PC-3 (cell line): ENCODE measurements at regions not wholly inside any gene's neighbourhood (a gene's known extent, or its start where the extent isn't known, plus 50 kb on each side); places are given as distances from the start of the nearest gene placed in this dataset.

Experiments
- ATAC-seq: fragments of 200-7000 bp; cut with Tn5 transposase; 2 replicates; pipeline ENCODE4 v1.9.1; 2020; ENCODE audit warnings: mild to moderate bottlenecking, moderate library complexity
- BruUV-seq: library from RNA; stranded (reverse); fragments of 400-500 nt; replicated peaks from 2 replicates; lab custom pipeline; 2021; lab: Mats Ljungman, UMichigan
- CTCF ChIA-PET: fragments of 300-600 bp; sonication (Branson Sonifier 250); formaldehyde crosslinking; loops from one replicate; lab custom pipeline; 2022; ENCODE audit warnings: antibody characterized with exemption; lab: Charles Lee
- POLR2A ChIA-PET: fragments of 300-600 bp; sonication (Branson Sonifier 250); formaldehyde crosslinking; loops from one replicate; lab custom pipeline; 2022; ENCODE audit warnings: antibody characterized with exemption; ENCODE audit not compliant: unreplicated experiment; lab: Charles Lee
- DNase-seq: peaks from one replicate; pipeline ENCODE4 v3.0.0-alpha.2; 2015
- H2AFZ ChIP-seq: fragments of 300-600 bp; sonication (generic); 2 replicates; pipeline ENCODE4 v1.6.0; 2016; ENCODE audit warnings: antibody characterized with exemption, low read length
- H3F3A ChIP-seq: fragments of 300-600 bp; sonication (generic); one replicate; pipeline ENCODE4 v1.6.0; 2017; ENCODE audit warnings: antibody characterized with exemption, low read length, control low read depth, mild to moderate bottlenecking; ENCODE audit not compliant: unreplicated experiment
- H3K27ac ChIP-seq: fragments of 300-600 bp; sonication (generic); 2 replicates; pipeline ENCODE4 v1.5.1; 2016; ENCODE audit warnings: mild to moderate bottlenecking, low read length
- H3K27me3 ChIP-seq: fragments of 300-600 bp; sonication (generic); 2 replicates; pipeline ENCODE4 v1.6.1; 2016; ENCODE audit warnings: low read length, mixed read lengths
- H3K36me3 ChIP-seq: fragments of 300-600 bp; sonication (generic); 2 replicates; pipeline ENCODE4 v1.6.1; 2016; ENCODE audit warnings: low read depth, mixed run types, low read length, mixed read lengths
- H3K4me1 ChIP-seq: fragments of 300-600 bp; sonication (generic); 2 replicates; pipeline ENCODE4 v1.5.1; 2016; ENCODE audit warnings: low read length; ENCODE audit not compliant: insufficient read depth
- H3K4me2 ChIP-seq: fragments of 300-600 bp; sonication (generic); 2 replicates; pipeline ENCODE4 v1.6.0; 2016; ENCODE audit warnings: low read length
- H3K4me3 ChIP-seq: fragments of 300-600 bp; sonication (generic); 2 replicates; pipeline ENCODE4 v1.5.1; 2016; ENCODE audit warnings: mild to moderate bottlenecking, low read length, mixed read lengths
- H3K79me2 ChIP-seq: fragments of 300-600 bp; sonication (generic); 2 replicates; pipeline ENCODE4 v1.6.1; 2017; ENCODE audit warnings: low read length, mixed read lengths
- H3K9ac ChIP-seq: fragments of 300-600 bp; sonication (generic); 2 replicates; pipeline ENCODE4 v1.6.0; 2016; ENCODE audit warnings: mild to moderate bottlenecking, low read length
- H3K9me2 ChIP-seq: fragments of 300-600 bp; sonication (generic); replicated peaks from 2 replicates; pipeline ENCODE4 v1.6.1; 2016; ENCODE audit warnings: mixed run types, low read length, mixed read lengths
- H3K9me3 ChIP-seq: fragments of 300-600 bp; sonication (generic); 2 replicates; pipeline ENCODE4 v1.6.1; 2016; ENCODE audit warnings: low read length, mixed read lengths
- H4K20me1 ChIP-seq: fragments of 300-600 bp; sonication (generic); 2 replicates; pipeline ENCODE4 v1.6.1; 2016; ENCODE audit warnings: low read length, mixed read lengths
- CTCF ChIP-seq: fragments of 300-600 bp; sonication (generic); conservative IDR thresholded peaks from 2 replicates; pipeline ENCODE4 v1.5.1; 2017; ENCODE audit warnings: antibody characterized with exemption, low read depth, mild to moderate bottlenecking, low read length
- EZH2 ChIP-seq: fragments of 300-600 bp; sonication (generic); IDR thresholded peaks from one replicate; pipeline ENCODE4 v1.6.1; 2017; ENCODE audit warnings: antibody characterized with exemption, mild to moderate bottlenecking, low read length; ENCODE audit not compliant: unreplicated experiment
- EZH2phosphoT487 ChIP-seq: fragments of 300-600 bp; sonication (generic); IDR thresholded peaks from 2 replicates; pipeline ENCODE4 v1.6.1; 2018; ENCODE audit warnings: mild to moderate bottlenecking, antibody characterized with exemption, low read length, borderline replicate concordance
- intact Hi-C: fragments of 100-400 bp; cut with micrococcal nuclease; formaldehyde crosslinking; loops from 2 replicates; pipeline ENCODE4 v1.9.0; 2023

- ChIA-PET POLR2A (no interaction called here), CTCF (no interaction called here)
Observed at GRCh38 chr11:41842673-41843072, 383.2 kb upstream of the LRRC4C start.

GRCh38 chr11:41845066-41845465, 385.6 kb upstream of the LRRC4C start:
- H3K4me3 ChIP-seq: no peak overlapping the region
- 0 out of 2 replicates have a peak overlapping the region, but pooled peaks have one; percentile 21 for H2AFZ ChIP-seq
- no peak overlapping the region for H3K27ac ChIP-seq
- H3K36me3 ChIP-seq: no peaks in the 10 kb centered on the region
- ATAC-seq (no peak), DNase-seq (peak; percentile 12)
- H3K9ac ChIP-seq: no peak overlapping the region
- no peak overlapping the region for H3K4me2 ChIP-seq
- TF ChIP-seq EZH2 (no peak), CTCF (peak; percentile 27; the same call in 1 of the 2 replicates)
- H3K4me1 ChIP-seq: no peaks in the 10 kb centered on the region
- H3K9me3 ChIP-seq: no peaks in the 10 kb centered on the region
- H3K9me2 ChIP-seq: no peaks in the 10 kb centered on the region
- ChIA-PET CTCF (no interaction called here), POLR2A (no interaction called here)
- H3K79me2 ChIP-seq: no peaks in the 10 kb centered on the region
- intact Hi-C loops: no loop called here
- BruUV-seq: no TSS peak
- H3K27me3 ChIP-seq: no peaks in the 10 kb centered on the region
- H3F3A ChIP-seq: no peaks in the 10 kb centered on the region
- H4K20me1 ChIP-seq: no peaks in the 10 kb centered on the region

More at GRCh38 chr11:41842673-41843072, 383.2 kb upstream of the LRRC4C start:
- Histone ChIP-seq H2AFZ (no peak overlapping the region), H4K20me1 (no peaks in the 10 kb centered on the region), H3K9me2 (no peaks in the 10 kb centered on the region), H3K9ac (no peak overlapping the region), H3F3A (no peaks in the 10 kb centered on the region), H3K79me2 (no peaks in the 10 kb centered on the region), H3K27ac (no peak overlapping the region), H3K27me3 (no peaks in the 10 kb centered on the region), H3K4me2 (no peak overlapping the region), H3K36me3 (no peaks in the 10 kb centered on the region), H3K4me3 (no peak overlapping the region), H3K9me3 (no peaks in the 10 kb centered on the region), H3K4me1 (no peaks in the 10 kb centered on the region)
- intact Hi-C loops: no loop called here
- BruUV-seq: no TSS peak
- DNase-seq: no peak
- ATAC-seq: no peak
- TF ChIP-seq EZH2phosphoT487 (no peak), EZH2 (no peak), CTCF (no peak)

GRCh38 chr11:41848349-41848748, 388.9 kb upstream of the LRRC4C start:
- no peaks in the 10 kb centered on the region for H4K20me1 ChIP-seq
- no peak overlapping the region for H3K9ac ChIP-seq
- no peak for DNase-seq
- H3K9me2 ChIP-seq: no peaks in the 10 kb centered on the region
- no peaks in the 10 kb centered on the region for H3K4me1 ChIP-seq
- no peaks in the 10 kb centered on the region for H3K36me3 ChIP-seq
- ChIA-PET POLR2A (no interaction called here), CTCF (no interaction called here)
- intact Hi-C loops: no loop called here
- H3K79me2 ChIP-seq: no peaks in the 10 kb centered on the region
- no peak overlapping the region for H3K27ac ChIP-seq
- H3K4me2 ChIP-seq: no peak overlapping the region
- H3K27me3 ChIP-seq: no peaks in the 10 kb centered on the region
- no peak overlapping the region for H2AFZ ChIP-seq
- H3K9me3 ChIP-seq: no peaks in the 10 kb centered on the region
- BruUV-seq: no TSS peak
- no peaks in the 10 kb centered on the region for H3F3A ChIP-seq
- no peak overlapping the region for H3K4me3 ChIP-seq
- no peak for ATAC-seq
- TF ChIP-seq EZH2 (no peak), EZH2phosphoT487 (no peak), CTCF (no peak)
